Activated B cell treated with CpG ODN at 0.5 μM for 24 hours (primary cell): ENCODE measurements at regions not wholly inside any gene's neighbourhood (a gene's known extent, or its start where the extent isn't known, plus 50 kb on each side); places are given as distances from the start of the nearest gene placed in this dataset.

Experiments
- ATAC-seq: fragments of 200-7000 bp; cut with Tn5 transposase; one replicate; pipeline ENCODE4 v1.10.0; 2021; ENCODE audit warnings: low read depth, mild to moderate bottlenecking, moderate library complexity
- CTCF ChIA-PET: fragments of 350-600 bp; sonication (Branson Sonifier 250); formaldehyde crosslinking; loops from one replicate; lab custom pipeline; 2021; ENCODE audit warnings: antibody characterized with exemption; lab: Charles Lee
- POLR2A ChIA-PET: fragments of 350-600 bp; sonication (Branson Sonifier 250); formaldehyde crosslinking; loops from one replicate; lab custom pipeline; 2021; ENCODE audit warnings: antibody characterized with exemption; lab: Charles Lee
- DNase-seq: peaks from one replicate; pipeline ENCODE4 v3.0.0; 2022
- H3K27ac Mint-ChIP-seq: one replicate; pipeline ENCODE4 v1.8.0; 2020; ENCODE audit warnings: mixed read lengths
- H3K27me3 Mint-ChIP-seq: one replicate; pipeline ENCODE4 v1.8.0; 2021; ENCODE audit warnings: mixed read lengths
- H3K36me3 Mint-ChIP-seq: one replicate; pipeline ENCODE4 v1.8.0; 2021; ENCODE audit warnings: low read depth, mixed read lengths
- H3K4me1 Mint-ChIP-seq: one replicate; pipeline ENCODE4 v1.8.0; 2021; ENCODE audit warnings: mixed read lengths
- H3K4me3 Mint-ChIP-seq: one replicate; pipeline ENCODE4 v1.8.0; 2020; ENCODE audit warnings: mild to moderate bottlenecking, mixed read lengths
- H3K9me3 Mint-ChIP-seq: one replicate; pipeline ENCODE4 v1.8.0; 2020; ENCODE audit warnings: mixed read lengths
- intact Hi-C: fragments of 100-400 bp; cut with micrococcal nuclease; formaldehyde crosslinking; loops from one replicate; pipeline ENCODE4 v1.15.1; 2024
- TF ChIP-seq, protein P1 (sequence below): fragments of 200-600 bp; IDR thresholded peaks from one replicate; pipeline ENCODE4 v1.8.0; 2022; ENCODE audit warnings: antibody characterized with exemption, mild to moderate bottlenecking

GRCh38 chr16:65950211-65950610 lies 416.3 kb upstream of the CDH5 start:
- no peaks in the 10 kb centered on the region for H3K27me3 Mint-ChIP-seq
- no peak overlapping the region for H3K27ac Mint-ChIP-seq
- ChIA-PET CTCF (no interaction called here), POLR2A (no interaction called here)
- H3K4me1 Mint-ChIP-seq, result no peaks in the 10 kb centered on the region
- TF ChIP-seq, protein P1, sequence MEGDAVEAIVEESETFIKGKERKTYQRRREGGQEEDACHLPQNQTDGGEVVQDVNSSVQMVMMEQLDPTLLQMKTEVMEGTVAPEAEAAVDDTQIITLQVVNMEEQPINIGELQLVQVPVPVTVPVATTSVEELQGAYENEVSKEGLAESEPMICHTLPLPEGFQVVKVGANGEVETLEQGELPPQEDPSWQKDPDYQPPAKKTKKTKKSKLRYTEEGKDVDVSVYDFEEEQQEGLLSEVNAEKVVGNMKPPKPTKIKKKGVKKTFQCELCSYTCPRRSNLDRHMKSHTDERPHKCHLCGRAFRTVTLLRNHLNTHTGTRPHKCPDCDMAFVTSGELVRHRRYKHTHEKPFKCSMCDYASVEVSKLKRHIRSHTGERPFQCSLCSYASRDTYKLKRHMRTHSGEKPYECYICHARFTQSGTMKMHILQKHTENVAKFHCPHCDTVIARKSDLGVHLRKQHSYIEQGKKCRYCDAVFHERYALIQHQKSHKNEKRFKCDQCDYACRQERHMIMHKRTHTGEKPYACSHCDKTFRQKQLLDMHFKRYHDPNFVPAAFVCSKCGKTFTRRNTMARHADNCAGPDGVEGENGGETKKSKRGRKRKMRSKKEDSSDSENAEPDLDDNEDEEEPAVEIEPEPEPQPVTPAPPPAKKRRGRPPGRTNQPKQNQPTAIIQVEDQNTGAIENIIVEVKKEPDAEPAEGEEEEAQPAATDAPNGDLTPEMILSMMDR, result no peak
- DNase-seq (no peak), ATAC-seq (no peak)
- intact Hi-C loops, result no loop called here
- H3K36me3 Mint-ChIP-seq, result no peaks in the 10 kb centered on the region
- no peaks in the 10 kb centered on the region for H3K9me3 Mint-ChIP-seq
- no peak overlapping the region for H3K4me3 Mint-ChIP-seq

DNA sequence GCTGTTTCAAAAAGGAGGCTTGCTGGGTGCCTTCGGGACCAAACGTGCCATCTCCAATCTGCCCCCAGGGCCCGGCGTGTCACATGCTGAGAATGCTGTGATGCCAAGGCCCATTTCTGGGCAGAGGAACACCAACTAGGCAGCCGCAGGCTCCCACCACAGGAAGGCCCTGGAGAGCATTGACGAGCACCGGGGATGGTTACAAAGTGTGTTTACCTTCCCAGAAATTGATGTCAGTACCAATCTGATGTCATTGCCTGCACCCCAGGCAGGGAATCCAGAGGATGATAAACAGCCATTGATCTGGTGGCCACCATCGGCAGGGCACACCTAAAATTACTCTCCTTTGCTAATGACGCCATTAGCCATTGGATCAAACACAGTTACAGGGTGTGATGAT lies 418.1 kb upstream of the CDH5 start:
- intact Hi-C loops, result no loop called here
- ChIA-PET CTCF (no interaction called here), POLR2A (no interaction called here)
- DNase-seq (no peak), ATAC-seq (no peak)
- Mint-ChIP-seq H3K4me3 (no peak overlapping the region), H3K9me3 (no peaks in the 10 kb centered on the region), H3K4me1 (no peaks in the 10 kb centered on the region), H3K27ac (no peak overlapping the region), H3K36me3 (no peaks in the 10 kb centered on the region), H3K27me3 (no peaks in the 10 kb centered on the region)
- TF ChIP-seq, protein P1, result no peak

DNA sequence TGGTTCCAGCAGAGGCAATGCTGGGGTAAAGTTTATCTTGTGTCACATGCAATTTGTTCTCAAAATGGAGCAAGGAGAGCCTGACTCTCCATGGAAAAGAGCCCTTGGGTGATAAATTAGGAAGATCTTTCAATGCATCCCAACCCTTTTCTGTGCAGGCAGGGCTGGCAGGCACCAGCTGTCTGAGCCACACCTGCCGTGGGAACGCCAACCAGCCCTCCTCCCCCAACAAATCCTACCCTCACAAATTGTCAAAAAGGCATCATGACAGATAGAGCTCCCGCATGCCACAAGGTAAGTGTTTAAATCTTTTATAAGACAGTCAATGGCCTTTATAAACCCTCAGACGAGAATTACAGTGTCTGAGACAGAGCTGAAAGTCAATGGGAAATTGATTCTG lies 418.5 kb upstream of the CDH5 start:
- ChIA-PET POLR2A (no interaction called here), CTCF (no interaction called here)
- Mint-ChIP-seq H3K36me3 (no peaks in the 10 kb centered on the region), H3K9me3 (no peaks in the 10 kb centered on the region), H3K27me3 (no peaks in the 10 kb centered on the region), H3K4me3 (no peak overlapping the region), H3K4me1 (no peaks in the 10 kb centered on the region), H3K27ac (no peak overlapping the region)
- TF ChIP-seq, protein P1, result no peak
- no peak for ATAC-seq
- no peak for DNase-seq
- intact Hi-C loops, result no loop called here

DNA sequence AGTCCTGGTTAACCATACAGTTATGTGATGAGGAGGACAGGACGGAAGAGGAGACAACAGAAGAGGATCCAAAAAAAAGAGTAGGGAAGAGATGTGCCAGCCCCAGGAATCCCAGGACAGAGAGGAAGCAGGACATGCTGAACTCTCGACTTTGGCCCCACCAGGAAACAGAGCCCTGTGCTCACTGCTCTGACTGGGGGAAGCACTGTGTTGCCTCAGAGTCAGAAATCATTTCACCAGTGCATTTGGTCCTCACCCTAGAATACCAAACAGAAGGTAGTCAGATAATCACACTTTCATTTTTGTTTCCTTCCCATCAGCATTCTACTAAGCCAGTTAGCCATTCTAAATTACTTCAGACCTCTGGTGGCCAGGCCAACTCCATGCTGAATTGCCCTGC lies 421.0 kb upstream of the CDH5 start:
- Mint-ChIP-seq H3K36me3 (no peaks in the 10 kb centered on the region), H3K27ac (no peak overlapping the region), H3K4me1 (no peaks in the 10 kb centered on the region), H3K27me3 (no peaks in the 10 kb centered on the region), H3K9me3 (no peaks in the 10 kb centered on the region), H3K4me3 (no peak overlapping the region)
- ATAC-seq (no peak), DNase-seq (no peak)
- intact Hi-C loops, result no loop called here
- CTCF ChIA-PET, result no interaction called here
- TF ChIP-seq, protein P1, result no peak
- POLR2A ChIA-PET, result no interaction called here

GRCh38 chr16:65944361-65944760 lies 422.1 kb upstream of the CDH5 start:
- Mint-ChIP-seq H3K9me3 (no peaks in the 10 kb centered on the region), H3K27ac (no peak overlapping the region), H3K36me3 (no peaks in the 10 kb centered on the region), H3K4me1 (no peaks in the 10 kb centered on the region), H3K4me3 (no peak overlapping the region), H3K27me3 (no peaks in the 10 kb centered on the region)
- ChIA-PET POLR2A (no interaction called here), CTCF (no interaction called here)
- DNase-seq (no peak), ATAC-seq (no peak)
- TF ChIP-seq, protein P1, result no peak
- intact Hi-C loops, result no loop called here
